HEK293T (cell line): ENCODE measurements at regions not wholly inside any gene's neighbourhood (a gene's known extent, or its start where the extent isn't known, plus 50 kb on each side); places are given as distances from the start of the nearest gene placed in this dataset.

Experiments
- CTCF ChIA-PET: fragments of 350-600 bp; formaldehyde crosslinking; extraction: SDS; loops from one replicate; lab custom pipeline; 2021; ENCODE audit warnings: antibody characterized with exemption, inconsistent platforms; lab: Yijun Ruan, JAX
- POLR2A ChIA-PET: fragments of 350-600 bp; formaldehyde crosslinking; extraction: SDS; loops from one replicate; lab custom pipeline; 2020; ENCODE audit warnings: antibody characterized with exemption, inconsistent platforms; lab: Yijun Ruan, JAX
- DNase-seq: peaks from one replicate; pipeline ENCODE4 v3.0.0; 2012; ENCODE audit warnings: mixed read lengths; ENCODE audit errors: extremely low spot score
- ARNT ChIP-seq: fragments of 450-650 bp; IDR thresholded peaks from 2 replicates; pipeline ENCODE4 v1.6.1; 2017; ENCODE audit warnings: mild to moderate bottlenecking
- BHLHE40 ChIP-seq: fragments of 450-650 bp; IDR thresholded peaks from 2 replicates; pipeline ENCODE4 v1.6.1; 2016; ENCODE audit warnings: mild to moderate bottlenecking, moderate library complexity, borderline replicate concordance
- FOXA1 ChIP-seq: fragments of 450-650 bp; IDR thresholded peaks from 2 replicates; pipeline ENCODE4 v1.6.1; 2016; ENCODE audit warnings: mild to moderate bottlenecking
- FOXK2 ChIP-seq: fragments of 450-650 bp; IDR thresholded peaks from 2 replicates; pipeline ENCODE4 v1.6.1; 2016; ENCODE audit warnings: mild to moderate bottlenecking
- L3MBTL2 ChIP-seq: fragments of 450-650 bp; conservative IDR thresholded peaks from 2 replicates; pipeline ENCODE4 v1.6.1; 2016; ENCODE audit warnings: mild to moderate bottlenecking
- LEF1 ChIP-seq: fragments of 450-650 bp; IDR thresholded peaks from 2 replicates; pipeline ENCODE4 v1.6.1; 2017; ENCODE audit warnings: mild to moderate bottlenecking, borderline replicate concordance
- NFRKB ChIP-seq: fragments of 450-650 bp; IDR thresholded peaks from 2 replicates; pipeline ENCODE4 v1.6.1; 2016; ENCODE audit warnings: mild to moderate bottlenecking, moderate library complexity
- SP1 ChIP-seq: fragments of 450-650 bp; IDR thresholded peaks from 2 replicates; pipeline ENCODE4 v1.6.1; 2017
- SUZ12 ChIP-seq: fragments of 450-650 bp; IDR thresholded peaks from 2 replicates; pipeline ENCODE4 v1.6.1; 2016; ENCODE audit warnings: mild to moderate bottlenecking
- ZNF384 ChIP-seq: fragments of 450-650 bp; IDR thresholded peaks from 2 replicates; pipeline ENCODE4 v1.6.1; 2016
- TF ChIP-seq, protein P1 (sequence below): fragments of 450-650 bp; IDR thresholded peaks from 2 replicates; pipeline ENCODE4 v1.6.1; 2016

DNA sequence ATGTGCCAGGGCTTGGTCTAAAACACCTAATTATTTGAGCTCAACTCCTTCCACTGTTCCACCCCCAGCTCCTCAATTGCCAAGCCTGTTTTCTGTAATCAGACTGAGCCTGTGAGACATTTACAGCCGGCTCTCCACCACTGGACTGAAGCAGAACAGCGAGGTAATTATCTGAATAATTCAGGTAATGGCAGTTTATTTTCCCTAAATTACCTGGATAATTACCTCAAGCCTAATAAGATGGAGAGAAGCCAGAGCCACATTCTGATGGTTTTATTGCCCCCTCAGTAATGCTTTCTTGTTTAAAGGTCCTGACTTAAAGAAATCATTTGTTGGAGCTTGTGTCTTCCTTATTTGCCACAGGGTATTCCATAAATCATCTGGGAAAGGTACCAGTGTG, 64.2 kb downstream of the FZD4 start:
- CTCF ChIA-PET, result interaction anchor here (1.4 kb wide), 1 partner anchor 20 kb away, joined by 3 read pairs; no protein-coding TSS in a partner anchor
- POLR2A ChIA-PET, result no interaction called here
- DNase-seq, result no peak
- TF ChIP-seq FOXK2, result no peak
- TF ChIP-seq, protein P1, sequence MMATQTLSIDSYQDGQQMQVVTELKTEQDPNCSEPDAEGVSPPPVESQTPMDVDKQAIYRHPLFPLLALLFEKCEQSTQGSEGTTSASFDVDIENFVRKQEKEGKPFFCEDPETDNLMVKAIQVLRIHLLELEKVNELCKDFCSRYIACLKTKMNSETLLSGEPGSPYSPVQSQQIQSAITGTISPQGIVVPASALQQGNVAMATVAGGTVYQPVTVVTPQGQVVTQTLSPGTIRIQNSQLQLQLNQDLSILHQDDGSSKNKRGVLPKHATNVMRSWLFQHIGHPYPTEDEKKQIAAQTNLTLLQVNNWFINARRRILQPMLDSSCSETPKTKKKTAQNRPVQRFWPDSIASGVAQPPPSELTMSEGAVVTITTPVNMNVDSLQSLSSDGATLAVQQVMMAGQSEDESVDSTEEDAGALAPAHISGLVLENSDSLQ, result 0 out of 2 replicates have a peak, but pooled peaks have one; percentile 6

DNA sequence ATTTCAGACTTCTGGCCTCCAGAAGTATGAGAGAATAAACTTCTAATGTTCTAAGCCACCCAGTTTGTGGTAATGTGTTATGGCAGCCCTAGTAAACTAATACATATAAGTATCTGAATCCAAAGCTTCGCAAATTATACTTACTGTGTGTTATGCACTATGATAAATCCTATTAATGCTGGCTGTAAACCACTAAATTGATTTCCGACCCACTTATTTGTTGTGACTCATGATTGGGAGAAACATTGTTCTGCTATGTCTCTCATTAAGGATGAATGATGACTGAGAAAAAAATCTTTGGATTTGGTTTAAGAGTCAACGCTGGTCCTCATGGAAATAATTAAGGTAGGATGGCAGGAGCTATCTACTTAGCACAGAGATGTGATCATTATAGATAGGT, 62.0 kb downstream of the FZD4 start:
- no peak for TF ChIP-seq L3MBTL2
- no peak for TF ChIP-seq NFRKB
- TF ChIP-seq SP1, result no peak
- TF ChIP-seq SUZ12, result no peak
- TF ChIP-seq ZNF384, result no peak
- TF ChIP-seq LEF1, result no peak
- no peak for TF ChIP-seq ARNT
- TF ChIP-seq FOXA1, result no peak
- no peak for TF ChIP-seq FOXK2
- no peak for TF ChIP-seq BHLHE40
- POLR2A ChIA-PET, result no interaction called here
- CTCF ChIA-PET, result interaction anchor here (1.4 kb wide), 1 partner anchor 9 kb away, joined by 3 read pairs; no protein-coding TSS in a partner anchor
- DNase-seq, result no peak
